ENCODE measurements at regions not wholly inside any gene's neighbourhood (a gene's known extent, or its start where the extent isn't known, plus 50 kb on each side); places are given as distances from the start of the nearest gene placed in this dataset.

GRCh38 chr20:61042506-61043385 lies 209.3 kb upstream of the CDH4 start:
- H3K36me3 Mint-ChIP-seq: no peaks in the 10 kb centered on the region
- no peak overlapping the region for H3K4me3 Mint-ChIP-seq
- H3K9me3 Mint-ChIP-seq: peaks cover 1% of the 10 kb centered on the region
- no peak overlapping the region for H3K27ac Mint-ChIP-seq
- DNase-seq (ENCODE audit: low spot score in 2 of 2) (no peak), ATAC-seq (ENCODE audit: low read depth) (no peak)
- H3K27me3 Mint-ChIP-seq: no peaks in the 10 kb centered on the region
- no peaks in the 10 kb centered on the region for H3K4me1 Mint-ChIP-seq

DNA sequence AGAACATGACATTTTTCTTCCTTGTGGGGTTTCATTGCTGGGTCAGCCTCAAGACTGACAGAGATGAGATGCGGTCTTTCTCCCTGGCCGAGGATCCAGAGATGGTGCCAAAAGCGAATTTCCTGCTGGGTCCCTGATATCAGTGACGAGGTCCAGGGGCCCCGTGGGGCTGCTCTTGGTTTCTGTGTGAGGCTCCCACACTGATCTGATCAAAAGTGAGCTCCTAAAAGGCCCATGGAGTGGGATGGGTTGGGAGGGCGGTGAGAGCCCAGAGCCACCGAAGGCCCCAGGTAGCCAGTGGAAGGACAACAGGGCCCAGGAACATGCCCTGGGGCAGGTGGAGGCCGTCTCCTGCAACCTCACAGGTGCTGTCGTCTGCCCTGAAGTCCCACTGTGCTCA lies 208.4 kb upstream of the CDH4 start:
- H3K27me3 Mint-ChIP-seq: no peaks in the 10 kb centered on the region
- peaks cover 1% of the 10 kb centered on the region for H3K9me3 Mint-ChIP-seq
- DNase-seq (ENCODE audit: low spot score in 2 of 2) (no peak), ATAC-seq (ENCODE audit: low read depth) (no peak)
- no peak overlapping the region for H3K4me3 Mint-ChIP-seq
- H3K27ac Mint-ChIP-seq: no peak overlapping the region
- no peaks in the 10 kb centered on the region for H3K36me3 Mint-ChIP-seq
- no peaks in the 10 kb centered on the region for H3K4me1 Mint-ChIP-seq

DNA sequence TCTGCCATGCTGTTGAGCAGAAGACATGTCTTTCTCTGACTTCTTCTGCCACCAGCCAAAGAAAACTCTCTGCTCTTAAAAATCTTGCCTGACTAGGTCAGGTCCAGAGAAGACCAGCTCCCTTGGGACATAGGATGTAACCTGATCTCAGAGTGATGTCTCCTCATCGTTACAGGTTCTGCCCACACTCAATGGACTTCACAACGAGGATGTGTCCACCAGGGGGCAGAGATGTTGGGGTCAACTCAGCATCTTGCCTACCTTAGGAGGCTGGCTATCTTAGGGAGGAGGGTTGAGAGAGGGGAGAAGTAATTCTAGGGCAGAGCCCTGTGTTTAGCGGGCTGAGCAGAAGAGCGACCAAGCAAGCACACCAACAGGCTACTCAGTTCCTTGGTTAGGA lies 207.6 kb upstream of the CDH4 start:
- ATAC-seq (ENCODE audit: low read depth) (no peak), DNase-seq (ENCODE audit: low spot score in 2 of 2) (no peak)
- H3K4me3 Mint-ChIP-seq: no peak overlapping the region
- H3K27ac Mint-ChIP-seq: no peak overlapping the region
- no peaks in the 10 kb centered on the region for H3K27me3 Mint-ChIP-seq
- H3K4me1 Mint-ChIP-seq: no peaks in the 10 kb centered on the region
- no peaks in the 10 kb centered on the region for H3K36me3 Mint-ChIP-seq
- peaks cover 3% of the 10 kb centered on the region for H3K9me3 Mint-ChIP-seq

- Mint-ChIP-seq H3K4me1 (no peaks in the 10 kb centered on the region), H3K9me3 (peaks cover 3% of the 10 kb centered on the region), H3K27ac (no peak overlapping the region), H3K27me3 (no peaks in the 10 kb centered on the region), H3K4me3 (no peak overlapping the region), H3K36me3 (no peaks in the 10 kb centered on the region)
- no peak for ATAC-seq (ENCODE audit: low read depth)
- no peak for DNase-seq (ENCODE audit: low spot score in 2 of 2)
Measured at GRCh38 chr20:61045091-61045490, 207.0 kb upstream of the CDH4 start.

DNA sequence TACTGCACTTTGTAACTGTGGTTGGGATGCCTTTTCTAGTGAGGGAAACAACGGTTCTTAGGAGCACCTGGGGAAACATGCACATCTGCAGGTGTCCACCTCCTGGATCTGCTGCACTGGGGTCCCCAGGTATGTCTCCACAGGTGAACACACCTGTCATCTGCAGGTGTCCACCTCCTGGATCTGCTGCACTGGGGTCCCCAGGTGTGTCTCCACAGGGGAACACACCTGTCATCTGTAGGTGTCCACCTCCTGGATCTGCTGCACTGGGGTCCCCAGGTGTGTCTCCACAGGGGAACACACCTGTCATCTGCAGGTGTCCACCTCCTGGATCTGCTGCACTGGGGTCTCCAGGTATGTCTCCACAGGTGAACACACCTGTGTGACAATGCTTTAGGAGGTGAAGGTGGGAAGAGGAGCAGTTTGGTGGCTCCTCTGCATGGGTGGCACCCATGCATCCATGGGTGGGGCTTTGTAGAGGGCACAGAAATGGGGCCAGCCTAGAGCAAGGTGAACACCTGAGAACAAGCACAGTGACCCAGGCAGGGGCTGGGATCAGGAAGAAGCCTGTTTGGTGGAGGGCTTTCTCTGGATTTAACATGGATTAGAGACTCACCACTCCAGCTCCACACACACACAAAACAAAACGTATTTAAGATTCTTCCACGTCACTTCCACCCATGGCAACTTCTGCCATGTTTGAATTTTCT lies 206.0 kb upstream of the CDH4 start:
- Mint-ChIP-seq H3K36me3 (no peaks in the 10 kb centered on the region), H3K27me3 (no peaks in the 10 kb centered on the region), H3K27ac (no peak overlapping the region), H3K4me1 (no peaks in the 10 kb centered on the region), H3K9me3 (peaks cover 3% of the 10 kb centered on the region), H3K4me3 (no peak overlapping the region)
- no peak for DNase-seq (ENCODE audit: low spot score in 2 of 2)
- no peak for ATAC-seq (ENCODE audit: low read depth)

- ATAC-seq (ENCODE audit: low read depth) (no peak), DNase-seq (ENCODE audit: low spot score in 2 of 2) (no peak)
- Mint-ChIP-seq H3K36me3 (no peaks in the 10 kb centered on the region), H3K4me1 (no peaks in the 10 kb centered on the region), H3K27ac (no peak overlapping the region), H3K27me3 (no peaks in the 10 kb centered on the region), H3K9me3 (peaks cover 3% of the 10 kb centered on the region), H3K4me3 (no peak overlapping the region)
Measured at GRCh38 chr20:61046721-61047351, 205.2 kb upstream of the CDH4 start.

GRCh38 chr20:61047515-61047914 lies 204.5 kb upstream of the CDH4 start:
- peaks cover 3% of the 10 kb centered on the region for H3K9me3 Mint-ChIP-seq
- no peaks in the 10 kb centered on the region for H3K4me1 Mint-ChIP-seq
- H3K4me3 Mint-ChIP-seq: no peak overlapping the region
- H3K36me3 Mint-ChIP-seq: no peaks in the 10 kb centered on the region
- DNase-seq (ENCODE audit: low spot score in 2 of 2): no peak
- no peaks in the 10 kb centered on the region for H3K27me3 Mint-ChIP-seq
- H3K27ac Mint-ChIP-seq: no peak overlapping the region
- ATAC-seq (ENCODE audit: low read depth): no peak

DNA sequence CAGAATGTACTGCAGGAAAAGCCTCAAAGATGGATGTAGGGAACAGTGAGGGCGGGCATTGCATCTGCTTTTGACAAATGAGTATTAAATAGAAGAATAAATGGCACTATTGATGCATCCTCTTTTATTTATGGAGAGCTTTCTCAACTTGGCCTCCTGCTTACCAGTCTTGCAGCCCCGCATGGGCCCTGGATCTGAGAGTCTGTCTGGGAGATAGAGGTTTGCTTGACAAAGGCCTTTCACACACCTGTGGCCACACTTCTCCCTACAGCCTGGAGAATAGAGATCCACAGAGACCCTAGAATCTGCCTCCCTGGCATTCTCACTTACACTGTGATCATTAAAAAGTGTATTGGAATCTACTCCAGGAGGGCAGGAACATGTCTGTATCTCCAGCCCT lies 203.8 kb upstream of the CDH4 start:
- Mint-ChIP-seq H3K4me3 (no peak overlapping the region), H3K27me3 (no peaks in the 10 kb centered on the region), H3K4me1 (no peaks in the 10 kb centered on the region), H3K27ac (no peak overlapping the region), H3K9me3 (peaks cover 3% of the 10 kb centered on the region), H3K36me3 (no peaks in the 10 kb centered on the region)
- ATAC-seq (ENCODE audit: low read depth) (no peak), DNase-seq (ENCODE audit: low spot score in 2 of 2) (no peak)

DNA sequence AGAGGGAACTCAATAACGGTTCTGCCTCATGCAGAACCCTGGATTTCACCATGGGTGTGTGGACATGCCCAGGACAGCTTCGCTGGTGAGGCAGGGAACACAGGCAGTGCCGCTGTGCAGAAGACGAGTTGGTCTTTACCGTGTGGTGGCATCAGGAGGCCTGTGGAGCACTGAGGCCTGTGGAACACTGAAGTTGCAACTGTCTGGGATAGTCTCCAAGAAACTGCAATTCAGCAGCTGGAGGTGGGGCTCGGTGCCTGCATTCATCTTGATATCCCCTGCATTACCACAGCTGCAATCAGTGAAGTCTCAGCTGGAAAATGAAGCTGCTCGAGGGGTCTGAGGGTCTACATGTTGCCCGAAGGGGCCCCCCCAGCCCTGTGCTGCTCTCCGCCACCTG lies 202.4 kb upstream of the CDH4 start:
- H3K36me3 Mint-ChIP-seq: no peaks in the 10 kb centered on the region
- no peak for DNase-seq (ENCODE audit: low spot score in 2 of 2)

DNA sequence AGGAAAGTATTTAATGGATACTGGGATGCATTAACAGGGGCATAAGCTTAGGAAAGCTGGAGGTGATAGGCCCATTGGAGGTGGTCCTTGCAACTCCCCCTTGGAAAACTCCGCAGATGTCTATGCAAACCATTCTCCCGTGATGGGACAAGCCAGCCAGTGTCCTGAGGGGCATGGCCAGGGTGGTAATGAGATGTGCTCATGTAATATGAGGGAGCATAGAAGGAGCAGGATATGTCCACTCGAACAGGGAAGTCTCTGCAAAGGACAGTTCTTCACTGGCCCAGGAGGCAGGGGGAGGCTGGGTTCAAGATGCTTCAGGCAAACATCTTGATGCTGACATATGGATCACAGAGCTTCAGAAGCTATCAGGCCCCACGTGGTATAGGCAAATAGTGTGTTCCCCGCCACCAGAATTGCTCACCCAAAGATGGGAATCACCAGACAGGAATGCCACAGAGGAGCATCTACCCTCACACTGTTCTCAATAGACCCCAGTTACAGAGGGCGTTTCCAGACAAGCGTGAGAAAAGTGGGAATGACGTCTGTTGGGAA lies 201.6 kb upstream of the CDH4 start:
- Mint-ChIP-seq H3K4me3 (no peak overlapping the region), H3K4me1 (no peaks in the 10 kb centered on the region), H3K9me3 (peaks cover 3% of the 10 kb centered on the region), H3K27me3 (no peaks in the 10 kb centered on the region), H3K36me3 (no peaks in the 10 kb centered on the region), H3K27ac (no peak overlapping the region)
- DNase-seq (ENCODE audit: low spot score in 2 of 2) (no peak), ATAC-seq (ENCODE audit: low read depth) (no peak)

More for the DNA sequence above, 202.4 kb upstream of the CDH4 start:
- ATAC-seq (ENCODE audit: low read depth): no peak
- H3K4me1 Mint-ChIP-seq: no peaks in the 10 kb centered on the region
- no peak overlapping the region for H3K4me3 Mint-ChIP-seq
- H3K27me3 Mint-ChIP-seq: no peaks in the 10 kb centered on the region
- H3K9me3 Mint-ChIP-seq: peaks cover 3% of the 10 kb centered on the region
- no peak overlapping the region for H3K27ac Mint-ChIP-seq

DNA sequence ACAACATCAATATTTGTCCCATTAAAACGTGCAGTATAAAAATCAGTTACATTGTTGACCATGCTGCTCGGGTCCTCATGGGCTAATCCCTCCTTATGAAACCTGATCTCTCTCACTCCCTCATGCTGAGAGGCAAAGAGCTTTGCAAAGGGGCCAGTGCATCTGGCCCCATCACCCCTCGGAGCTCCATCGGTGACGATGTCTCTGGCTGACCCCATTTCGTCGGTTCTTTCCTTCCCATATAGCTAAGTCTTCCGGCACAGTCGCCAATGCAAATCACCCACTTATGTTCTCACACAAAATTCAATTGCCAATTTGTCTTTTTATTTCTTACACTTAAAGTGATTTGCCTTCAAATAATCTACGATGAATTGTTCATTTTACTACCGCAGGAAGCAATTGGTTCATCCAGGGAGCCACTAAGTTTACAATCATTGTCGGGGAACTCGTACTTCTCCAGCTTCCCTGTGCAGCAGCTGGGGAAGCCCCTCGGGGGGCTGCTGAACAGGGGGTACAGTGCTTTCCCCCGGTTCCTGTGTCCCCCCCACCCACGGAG lies 199.8 kb upstream of the CDH4 start:
- ATAC-seq (ENCODE audit: low read depth): no peak
- no peak for DNase-seq (ENCODE audit: low spot score in 2 of 2)
- no peak overlapping the region for H3K27ac Mint-ChIP-seq
- no peaks in the 10 kb centered on the region for H3K27me3 Mint-ChIP-seq
- H3K4me3 Mint-ChIP-seq: no peak overlapping the region
- H3K4me1 Mint-ChIP-seq: no peaks in the 10 kb centered on the region
- no peaks in the 10 kb centered on the region for H3K36me3 Mint-ChIP-seq
- peaks cover 2% of the 10 kb centered on the region for H3K9me3 Mint-ChIP-seq

DNA sequence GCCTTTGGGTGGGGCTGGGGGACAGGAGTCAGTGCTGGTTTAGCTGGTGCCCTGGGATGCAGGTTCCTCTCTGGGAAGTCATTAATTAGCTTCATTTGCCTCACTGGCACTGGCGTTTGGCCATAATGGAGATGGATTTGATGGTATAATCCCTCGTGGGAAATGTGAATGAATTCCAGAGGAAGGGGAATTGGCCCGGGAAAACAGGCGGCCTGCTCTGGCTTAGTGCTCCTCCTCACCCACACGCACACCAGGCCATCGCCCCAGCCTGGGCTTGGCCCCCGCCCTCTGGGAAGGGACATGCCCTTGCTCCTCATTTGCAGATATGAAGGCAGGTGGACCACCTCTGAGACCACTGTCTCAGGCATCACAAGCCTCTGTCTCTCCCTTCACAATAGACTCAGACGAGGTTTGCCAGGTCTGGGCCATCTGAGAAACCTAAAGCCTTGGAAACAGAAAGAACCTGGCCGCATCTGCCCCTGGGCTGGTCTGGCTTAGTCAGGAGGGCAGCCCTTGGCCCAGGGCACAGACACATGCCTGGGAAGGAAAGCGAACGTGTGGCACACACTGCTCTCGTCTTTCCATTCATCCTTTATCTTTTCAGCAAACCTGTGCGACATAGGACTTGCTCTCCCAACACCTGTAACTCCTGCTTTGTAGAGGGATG lies 199.2 kb upstream of the CDH4 start:
- no peaks in the 10 kb centered on the region for H3K27me3 Mint-ChIP-seq

DNA sequence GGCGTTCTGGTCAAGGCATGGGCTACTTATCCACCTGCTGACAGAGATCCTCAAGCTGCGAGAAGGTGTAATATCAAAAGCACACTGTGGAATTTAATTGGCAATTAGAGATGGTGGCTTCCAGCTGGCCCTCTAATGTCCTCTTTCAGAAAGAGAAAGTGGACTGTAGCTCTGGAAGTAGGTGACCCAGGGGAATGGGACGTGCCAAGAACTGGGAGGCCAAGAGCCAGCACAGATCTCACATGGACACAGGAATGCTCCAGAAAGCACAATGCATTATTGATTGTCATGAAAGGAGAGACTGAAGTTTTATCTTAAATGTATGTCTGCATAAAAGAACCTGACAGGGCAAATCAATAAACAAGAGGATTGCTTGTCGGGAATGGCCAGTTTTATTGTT lies 198.6 kb upstream of the CDH4 start:
- no peaks in the 10 kb centered on the region for H3K4me1 Mint-ChIP-seq
- H3K27ac Mint-ChIP-seq: no peak overlapping the region
- H3K9me3 Mint-ChIP-seq: peaks cover 2% of the 10 kb centered on the region
- ATAC-seq (ENCODE audit: low read depth) (no peak), DNase-seq (ENCODE audit: low spot score in 2 of 2) (no peak)
- H3K4me3 Mint-ChIP-seq: no peak overlapping the region
- H3K36me3 Mint-ChIP-seq: no peaks in the 10 kb centered on the region
- no peaks in the 10 kb centered on the region for H3K27me3 Mint-ChIP-seq

More for the DNA sequence above, 199.2 kb upstream of the CDH4 start:
- Mint-ChIP-seq H3K9me3 (peaks cover 2% of the 10 kb centered on the region), H3K36me3 (no peaks in the 10 kb centered on the region), H3K4me1 (no peaks in the 10 kb centered on the region), H3K27ac (no peak overlapping the region), H3K4me3 (no peak overlapping the region)
- ATAC-seq (ENCODE audit: low read depth) (no peak), DNase-seq (ENCODE audit: low spot score in 2 of 2) (no peak)
